HG02610 (cell line): ENCODE measurements at regions not wholly inside any gene's neighbourhood (a gene's known extent, or its start where the extent isn't known, plus 50 kb on each side); places are given as distances from the start of the nearest gene placed in this dataset.

Source experiments
- ATAC-seq: cut with Tn5 transposase; IDR thresholded peaks from one replicate; pipeline ENCODE4 v1.9.1; 2021; ENCODE audit warnings: mild to moderate bottlenecking, moderate library complexity; ENCODE audit not compliant: unreplicated experiment

DNA sequence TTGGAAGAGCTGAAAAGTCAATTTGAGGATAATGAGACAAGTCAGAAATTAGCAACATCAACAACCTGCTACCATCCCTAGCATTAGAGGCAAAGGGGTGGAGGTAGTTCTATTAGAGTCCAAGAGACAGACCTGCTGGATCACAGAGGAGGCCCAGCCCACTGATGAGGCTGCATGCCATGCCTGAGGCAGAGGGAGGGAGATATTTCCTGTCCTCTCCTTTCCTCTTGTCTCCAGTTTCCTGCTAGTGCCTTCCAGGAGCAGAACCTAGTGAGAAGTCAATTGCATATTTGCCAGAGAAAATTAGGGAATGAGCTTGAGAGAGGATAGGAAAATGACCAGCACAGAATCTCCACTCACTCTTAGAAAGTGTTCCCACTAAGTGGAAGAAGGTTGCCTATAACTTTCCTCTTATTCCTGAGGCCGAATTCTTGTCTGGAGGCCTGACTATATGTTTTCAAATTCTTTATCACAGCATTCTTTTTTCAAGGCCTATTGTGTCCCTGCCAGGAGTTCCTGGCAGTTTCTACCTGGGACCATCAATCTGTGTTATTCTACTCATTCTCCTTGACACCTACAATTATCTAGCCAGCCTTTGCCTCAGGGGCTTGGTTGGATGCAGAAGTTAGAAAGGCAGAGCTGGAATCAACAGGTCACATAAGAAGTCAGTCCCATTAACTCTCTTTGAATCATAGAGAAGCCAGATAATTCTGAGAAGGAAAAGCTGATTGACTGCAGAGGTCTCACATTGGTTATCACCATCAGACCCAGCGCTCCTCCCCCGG, 121.9 kb downstream of the EMP1 start:
- ATAC-seq = no peak

DNA sequence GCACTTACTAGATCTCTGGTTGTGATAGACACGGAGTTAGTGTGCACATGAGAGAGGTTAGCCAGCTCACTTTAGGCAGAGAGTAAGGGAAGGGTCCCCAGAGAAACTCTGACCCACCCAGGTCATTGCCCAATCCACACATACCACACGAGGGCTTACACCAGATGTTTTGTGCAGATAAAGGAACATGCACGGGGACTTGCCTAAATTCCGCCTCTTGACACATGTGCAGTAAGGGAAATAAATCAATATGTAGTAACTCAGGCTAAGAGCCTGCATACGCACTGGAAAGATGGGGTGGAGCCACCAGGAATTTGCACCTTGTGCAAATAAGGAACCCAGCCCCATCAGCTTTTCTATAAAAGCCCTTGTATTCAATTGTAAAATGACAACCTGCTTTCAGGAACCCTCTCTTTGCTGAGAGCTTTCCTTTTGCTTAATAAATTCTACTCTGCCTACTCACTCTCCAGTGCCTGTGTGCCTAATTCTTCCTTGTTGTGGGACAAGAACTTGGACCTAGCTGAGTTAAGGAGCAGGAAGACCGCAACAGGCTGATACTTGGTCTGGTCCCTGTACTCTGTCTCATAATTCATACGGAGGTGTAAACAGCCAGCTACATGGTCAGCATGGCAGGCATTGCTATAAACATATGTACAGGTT, 120.2 kb downstream of the EMP1 start:
- no peak for ATAC-seq

DNA sequence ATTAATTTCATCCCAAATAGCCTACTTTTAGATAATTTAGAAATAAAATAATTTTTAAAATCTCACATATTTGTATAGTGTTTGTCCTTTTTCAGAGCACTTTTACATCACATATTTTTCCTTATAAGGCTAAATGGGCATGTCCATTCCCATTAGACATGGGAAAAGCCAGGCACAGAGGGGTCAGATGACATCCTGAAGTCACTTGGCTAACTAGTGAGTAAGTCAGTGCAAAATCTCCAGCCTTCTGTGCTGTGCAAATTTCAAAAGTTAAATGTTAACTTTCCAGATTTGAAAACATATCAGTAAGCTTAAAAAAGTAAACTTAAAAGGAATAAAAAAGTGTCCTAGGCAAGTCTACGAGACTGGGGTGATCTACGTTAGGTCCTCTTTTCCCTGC, 117.4 kb downstream of the EMP1 start:
- ATAC-seq = no peak

DNA sequence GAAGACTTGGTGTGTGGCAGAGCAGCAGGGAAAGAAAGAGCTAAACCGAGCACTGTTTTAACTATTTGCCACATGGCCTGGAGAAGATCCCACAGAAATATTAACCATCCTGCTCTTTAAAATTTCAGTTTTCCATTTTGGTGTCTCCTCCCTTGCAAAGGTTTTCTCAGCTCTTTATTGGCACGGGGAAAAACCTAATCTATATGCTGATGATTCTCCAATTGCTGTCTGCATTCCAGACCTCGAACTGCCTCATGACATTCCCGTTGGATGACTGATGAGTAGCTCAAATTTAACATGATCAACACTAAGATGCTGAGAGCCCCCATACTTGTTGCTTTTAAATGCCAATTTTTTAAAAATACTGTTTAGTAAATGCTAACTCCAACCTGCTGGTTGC, 115.0 kb downstream of the EMP1 start:
- ATAC-seq = no peak

DNA sequence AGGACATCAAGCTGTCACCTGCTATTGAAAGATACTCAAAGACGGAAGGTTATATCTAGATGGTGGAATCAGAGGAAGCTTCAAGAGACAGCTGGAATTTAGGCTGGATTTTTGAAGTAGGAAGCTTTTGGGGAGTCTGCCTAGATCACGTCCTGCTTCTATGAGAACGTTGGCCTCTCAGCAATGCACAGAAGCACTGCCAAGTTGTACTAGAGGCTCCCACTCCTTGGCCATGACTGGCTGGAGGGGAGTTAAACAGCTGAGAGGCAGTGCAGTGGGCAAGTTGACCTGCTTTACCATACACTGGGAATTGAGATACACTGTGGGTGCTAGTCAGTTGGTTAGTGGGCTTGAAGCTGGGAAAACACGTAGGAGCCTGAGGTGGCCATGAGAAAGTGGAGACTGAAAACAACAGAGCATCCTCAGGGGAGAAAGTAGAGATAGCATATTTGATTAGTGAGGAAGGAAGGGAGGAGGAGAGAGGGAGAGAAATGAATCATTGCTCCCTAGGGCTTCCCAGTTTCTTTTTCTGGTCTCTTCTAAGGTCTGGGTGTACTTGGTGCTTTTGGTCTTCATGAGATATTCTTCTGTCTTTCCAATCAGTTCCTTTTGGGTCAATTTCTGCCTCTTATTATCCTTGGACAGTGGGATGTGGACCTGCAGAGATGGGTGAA, 110.8 kb downstream of the EMP1 start:
- ATAC-seq = no peak

DNA sequence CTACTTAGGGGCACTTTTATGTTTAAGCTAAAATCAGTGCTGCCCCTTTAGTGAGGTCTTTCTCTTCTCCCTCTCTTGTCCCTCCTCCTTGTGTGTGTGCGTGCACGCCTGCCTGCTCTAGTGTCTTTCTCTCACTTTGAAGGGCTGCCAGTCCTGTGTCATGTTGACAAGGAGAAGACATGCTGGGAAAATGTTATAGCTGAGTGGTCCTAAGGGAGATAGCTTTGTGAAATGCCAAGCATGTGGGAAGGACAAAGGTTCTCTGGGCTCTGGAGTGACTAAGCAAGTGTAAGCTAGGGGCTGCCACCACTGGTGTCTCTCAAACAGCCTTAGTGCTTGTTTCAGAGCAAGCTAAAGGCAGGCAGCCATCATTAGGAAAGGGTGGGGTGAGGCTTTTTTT, 108.4 kb downstream of the EMP1 start:
- no peak for ATAC-seq

DNA sequence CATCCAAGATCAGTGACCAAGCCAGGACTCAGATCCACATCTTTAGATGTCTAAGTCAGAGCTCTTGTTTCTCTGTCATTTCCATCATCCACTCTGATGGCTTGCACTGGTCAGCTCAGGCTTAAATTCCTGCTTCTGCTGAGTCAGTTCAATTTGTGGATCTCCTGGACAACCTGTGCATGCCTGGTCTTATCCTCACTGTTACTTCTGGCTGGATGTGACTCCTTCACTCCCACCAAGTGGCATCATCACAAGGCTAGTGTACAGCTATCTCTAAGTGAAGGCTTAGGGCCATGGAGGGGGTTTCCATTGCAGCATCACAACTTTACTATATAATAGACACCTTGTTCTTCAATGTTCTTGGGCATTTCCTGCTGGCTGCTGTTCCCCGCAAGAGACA, 102.9 kb downstream of the EMP1 start:
- ATAC-seq = no peak

DNA sequence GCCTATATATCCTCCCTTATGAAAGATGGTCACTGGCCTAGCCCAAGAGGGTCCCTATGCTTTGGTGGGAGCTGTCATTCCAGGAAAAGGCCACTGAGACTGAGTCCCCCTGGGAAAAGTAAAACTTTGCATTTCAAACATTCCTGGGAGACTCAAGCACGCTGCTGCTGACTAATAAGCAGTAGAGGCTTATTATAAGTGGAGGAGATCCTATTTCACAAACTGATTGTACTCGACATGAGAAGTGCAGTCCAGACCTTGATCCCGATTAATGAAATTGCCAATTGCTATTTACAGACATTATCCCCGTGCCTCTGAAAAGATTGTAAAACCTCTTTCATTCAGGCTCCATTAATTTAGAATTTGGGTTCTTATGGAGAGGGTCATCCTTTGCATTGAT, 96.6 kb downstream of the EMP1 start:
- ATAC-seq = no peak

DNA sequence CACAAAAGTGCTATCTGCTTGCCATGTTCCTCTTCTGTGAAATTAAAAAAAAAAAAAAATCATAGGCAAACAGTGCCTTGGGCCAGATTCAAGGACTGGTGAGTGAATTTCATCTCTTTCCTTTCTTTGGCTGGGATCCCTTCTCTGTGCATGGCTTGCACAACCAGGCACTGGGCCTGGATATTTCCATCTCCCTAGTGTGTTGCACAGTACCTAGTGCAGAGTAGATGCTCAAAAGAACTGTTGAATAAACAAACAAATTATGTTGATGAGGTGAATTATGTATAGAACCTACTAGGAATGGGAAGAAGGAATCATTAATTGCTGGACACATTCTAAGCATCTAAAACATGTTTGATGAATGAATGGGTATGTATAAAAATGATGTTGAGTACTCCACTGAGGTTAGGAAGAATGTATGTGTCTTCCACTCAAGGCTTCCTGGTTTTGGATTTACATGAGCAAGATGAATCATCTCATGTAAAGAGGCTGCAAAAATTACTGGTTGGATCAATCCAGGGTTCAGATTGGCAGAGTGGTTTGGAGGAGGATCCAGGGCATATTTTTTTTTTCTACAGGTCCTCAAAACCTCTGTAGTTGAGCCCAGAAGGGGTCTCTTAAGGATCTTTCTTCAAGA, 93.2 kb downstream of the EMP1 start:
- no peak for ATAC-seq

DNA sequence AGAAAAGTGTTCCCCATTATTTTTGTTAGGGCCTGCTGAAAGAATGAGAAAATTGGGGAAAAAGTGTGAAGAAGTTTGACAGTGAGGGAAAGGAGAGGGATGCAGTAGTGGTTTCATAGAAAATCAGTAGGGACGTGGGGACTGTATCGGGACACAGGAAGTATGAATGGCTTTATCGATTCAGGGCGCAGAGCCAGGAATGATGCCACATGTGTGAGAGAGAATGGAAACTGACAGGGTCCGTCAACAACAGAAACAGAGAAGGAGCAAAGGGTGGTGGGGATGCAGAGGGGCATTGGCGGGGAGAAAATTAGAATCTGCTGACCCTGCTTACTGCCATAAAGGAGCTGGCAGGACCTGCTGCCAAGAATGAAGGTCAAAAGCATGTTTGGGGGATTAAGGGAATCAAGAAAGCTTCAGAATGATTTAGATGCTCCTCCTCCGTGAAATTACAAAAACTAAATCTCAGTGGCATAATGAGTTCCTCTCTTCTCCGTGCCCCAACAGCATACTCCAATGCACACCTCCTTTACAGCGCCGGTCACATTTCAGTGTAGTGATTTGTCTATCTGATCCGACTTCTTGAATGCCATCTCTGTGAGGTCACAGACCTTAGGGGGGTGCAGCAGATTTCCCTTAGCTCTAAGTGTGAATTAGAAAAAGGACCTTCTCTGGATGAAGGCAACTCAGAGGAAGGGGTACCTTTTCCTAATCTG, 92.6 kb downstream of the EMP1 start:
- no peak for ATAC-seq

DNA sequence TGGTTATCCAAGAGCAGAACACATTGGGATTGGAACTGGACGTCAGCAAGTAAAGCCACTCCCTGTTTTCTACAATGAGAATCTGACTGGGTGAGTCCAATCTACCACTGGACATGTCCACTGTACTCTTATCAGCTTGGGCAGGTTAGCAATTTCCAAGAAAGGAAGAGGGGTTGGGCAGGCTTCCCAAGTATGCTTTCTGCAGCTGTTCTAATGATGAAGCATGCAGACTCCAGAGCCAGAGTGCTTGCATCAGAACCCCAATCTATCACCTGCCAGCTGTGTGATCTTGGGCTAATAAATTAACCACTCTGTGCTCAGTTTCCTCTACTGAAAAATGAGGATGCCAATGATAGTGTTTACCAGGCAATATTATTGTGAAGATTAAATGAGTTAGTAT, 92.0 kb downstream of the EMP1 start:
- no peak for ATAC-seq

DNA sequence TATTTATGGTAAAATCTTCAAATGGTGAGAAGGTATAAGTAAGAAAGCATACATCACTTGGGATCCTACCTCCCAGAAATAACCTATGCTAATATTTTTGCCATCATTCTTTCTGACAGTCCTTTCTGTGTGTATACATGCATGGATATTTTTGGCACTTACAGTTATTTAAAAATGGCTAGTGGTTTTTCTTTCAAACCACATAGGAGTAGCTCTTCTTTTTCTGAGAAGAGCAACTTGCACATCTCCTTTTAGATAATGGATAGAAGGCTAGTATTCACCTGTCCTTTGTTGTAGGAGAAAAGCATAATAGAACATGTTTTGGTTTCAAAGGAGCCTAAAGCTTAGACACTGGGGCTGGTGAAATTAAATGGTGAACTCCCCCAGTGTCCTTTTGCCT, 87.3 kb downstream of the EMP1 start:
- no peak for ATAC-seq

DNA sequence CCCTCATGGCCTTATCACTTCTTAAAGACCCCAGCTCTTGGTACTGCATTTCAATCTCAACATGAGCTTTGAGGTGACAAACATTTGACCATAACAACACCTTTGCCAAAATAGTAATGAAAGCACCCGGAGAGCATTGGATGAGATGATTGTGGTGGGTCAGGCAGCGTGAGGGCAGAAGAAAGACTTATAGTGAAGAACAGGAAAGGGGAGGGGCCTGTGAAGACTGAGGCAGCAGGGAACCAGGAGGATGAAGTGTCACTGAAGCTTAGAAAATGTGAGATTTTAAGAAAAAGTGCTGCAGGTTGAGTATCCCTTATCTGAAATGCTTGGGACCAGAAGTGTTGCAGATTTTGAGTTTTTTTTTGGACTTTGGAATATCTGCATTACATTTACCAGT, 86.3 kb downstream of the EMP1 start:
- no peak for ATAC-seq

DNA sequence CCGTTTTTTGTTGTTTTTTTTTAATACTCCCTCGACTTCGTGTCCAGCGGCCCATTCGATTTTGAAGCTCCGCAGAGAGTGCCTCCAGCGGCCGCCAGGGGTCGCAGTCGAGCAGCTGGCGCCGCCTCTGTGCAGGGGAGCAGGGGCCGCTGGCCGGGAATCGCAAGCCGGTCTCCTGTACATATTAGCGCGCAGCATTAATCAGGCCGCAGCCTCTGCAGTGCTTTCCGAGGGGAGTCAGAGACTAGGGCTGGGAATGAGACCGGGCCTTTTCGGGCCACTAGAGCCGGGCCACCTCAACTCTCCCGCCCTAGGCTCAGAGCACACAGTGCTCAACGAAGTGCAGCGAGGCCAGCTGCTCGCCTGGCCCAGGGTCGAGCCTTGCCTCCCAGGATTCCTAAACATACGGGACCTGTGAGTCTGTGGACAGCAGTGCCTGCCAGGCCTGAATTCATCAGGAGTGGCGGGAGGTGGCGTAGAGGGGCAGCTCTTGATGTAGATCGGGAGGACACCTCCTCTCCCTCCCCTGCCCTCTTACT, 81.8 kb downstream of the EMP1 start:
- ATAC-seq = no peak

DNA sequence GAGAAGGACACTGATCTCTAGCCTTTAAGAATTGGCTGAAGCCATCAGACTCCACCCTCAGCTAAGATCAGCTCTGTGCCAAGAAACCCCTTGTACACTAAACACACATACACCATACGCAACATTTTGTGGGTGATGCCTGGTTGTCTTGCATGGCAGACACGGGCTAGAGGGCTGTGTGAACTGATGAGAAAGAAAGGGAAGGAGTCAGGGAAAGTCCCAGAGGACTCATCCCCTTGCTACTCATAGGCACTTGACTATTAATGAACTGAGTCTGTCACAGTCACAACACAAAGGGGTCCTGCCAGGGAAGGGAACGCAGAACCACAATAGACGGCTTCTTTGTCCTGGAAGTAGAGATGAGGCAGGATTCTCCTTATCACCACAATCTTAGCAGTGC, 80.8 kb downstream of the EMP1 start:
- ATAC-seq = no peak

DNA sequence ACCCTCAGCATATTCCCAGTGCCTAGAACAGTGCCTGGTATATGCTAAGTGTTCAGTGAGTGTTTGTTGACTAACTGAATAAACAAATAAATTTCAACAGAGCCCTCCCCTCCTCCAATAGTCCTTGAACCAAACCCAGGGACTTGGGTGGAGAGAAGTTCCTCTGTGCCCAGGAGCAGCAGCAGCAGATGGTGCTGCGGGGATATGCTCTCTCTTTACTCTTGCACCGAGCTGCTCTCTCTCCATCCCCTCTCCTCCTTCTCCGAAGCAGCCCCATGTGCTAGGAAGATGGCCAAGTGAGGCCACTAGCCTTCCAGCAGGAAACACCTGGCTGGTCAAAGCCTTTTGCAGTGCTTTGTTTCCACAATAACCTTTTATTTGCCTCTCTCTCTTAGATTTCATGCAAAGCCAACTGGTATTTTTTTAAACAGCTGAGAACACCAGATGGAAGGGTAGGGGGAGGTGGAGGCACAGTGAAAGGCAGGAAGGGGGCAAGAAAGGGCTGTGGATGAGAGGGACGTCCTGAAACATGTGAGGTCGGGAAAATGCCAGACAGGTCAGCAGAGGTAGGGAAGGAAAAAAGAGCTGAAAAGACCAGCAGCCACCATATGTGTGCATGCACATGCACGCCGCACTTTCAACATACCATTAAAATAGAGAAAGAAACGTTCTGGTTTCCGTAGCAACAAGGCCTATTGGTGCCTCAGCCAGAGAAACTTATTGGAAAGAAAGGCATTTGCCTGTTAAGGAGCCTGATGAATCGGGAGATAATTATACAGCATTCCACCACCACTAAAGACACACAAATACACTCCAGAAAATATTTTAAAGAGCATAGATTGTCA, 78.9 kb downstream of the EMP1 start:
- ATAC-seq = no peak

DNA sequence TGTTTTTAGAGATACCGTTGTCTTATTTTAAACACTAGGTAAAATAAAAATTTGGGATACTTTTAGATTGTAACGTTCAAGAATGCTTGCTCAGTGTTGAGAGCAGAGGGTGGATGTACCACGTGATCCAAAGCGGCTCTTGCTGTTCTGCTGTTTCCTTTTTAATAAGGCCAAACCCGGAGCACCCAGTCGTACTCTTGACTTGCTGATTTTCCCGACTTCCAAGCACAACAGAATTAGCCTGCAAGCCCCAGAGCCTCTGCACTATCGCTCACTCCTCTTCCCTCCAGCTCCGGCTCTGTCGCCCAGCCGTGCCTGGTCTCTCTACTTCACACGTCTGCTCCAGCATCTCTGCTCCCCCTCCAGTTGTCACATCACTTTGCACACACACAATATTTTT, 77.3 kb downstream of the EMP1 start:
- ATAC-seq = no peak

DNA sequence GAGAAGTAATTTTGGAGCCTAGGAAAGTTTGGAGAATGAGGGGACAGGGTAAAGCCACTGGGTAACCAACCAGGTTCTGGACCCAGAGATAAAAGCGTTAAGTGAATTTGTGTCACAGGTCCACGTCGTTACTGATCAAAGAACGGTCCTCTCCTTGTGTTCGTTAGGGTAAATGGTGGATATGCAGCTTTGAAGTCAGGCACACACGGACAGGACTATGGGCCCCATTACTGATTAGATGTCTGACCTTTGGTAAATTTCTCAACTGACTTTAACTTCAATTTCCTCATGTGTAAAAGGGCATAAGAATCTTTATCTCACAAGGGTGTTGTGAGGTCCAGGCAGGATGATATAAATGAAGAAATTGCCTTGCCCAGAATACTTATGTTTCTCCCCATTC, 76.6 kb downstream of the EMP1 start:
- ATAC-seq = no peak

DNA sequence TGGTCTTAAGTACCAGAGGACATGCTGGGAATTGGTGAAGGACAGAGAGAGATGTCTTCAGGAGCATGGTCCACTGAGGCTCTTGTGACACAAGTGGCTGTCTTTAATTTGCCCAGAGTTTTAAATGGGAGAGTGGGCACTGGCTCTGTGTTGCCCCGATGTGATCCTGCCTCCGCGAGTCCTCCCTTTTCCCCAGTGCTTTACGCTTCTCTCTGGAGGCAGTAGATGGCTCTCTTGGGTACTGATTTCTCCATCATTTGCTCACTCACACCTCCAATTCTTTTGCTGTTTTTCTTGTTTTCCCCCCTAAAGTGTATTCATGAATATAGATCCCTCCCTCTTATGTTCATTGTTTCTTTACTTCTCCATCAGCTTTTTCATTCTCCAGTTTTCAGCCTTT, 74.3 kb downstream of the EMP1 start:
- ATAC-seq = no peak
